Neural progenitor cell (in vitro differentiated cells): ENCODE measurements at regions not wholly inside any gene's neighbourhood (a gene's known extent, or its start where the extent isn't known, plus 50 kb on each side); places are given as distances from the start of the nearest gene placed in this dataset.

ENCODE experiments used
- DNase-seq: peaks from one replicate; pipeline ENCODE4 v3.0.0-alpha.2; 2016; ENCODE audit warnings: low spot score
- H2AFZ ChIP-seq: fragments of 200-600 bp; sonication (generic); replicated peaks from 2 replicates; pipeline ENCODE4 v1.6.1; 2016; ENCODE audit warnings: antibody characterized with exemption
- H3F3A ChIP-seq: fragments of 200-600 bp; sonication (generic); 2 replicates; pipeline ENCODE4 v1.6.1; 2016; ENCODE audit warnings: antibody characterized with exemption, low read depth
- H3K27ac ChIP-seq: fragments of 200-600 bp; sonication (generic); 2 replicates; pipeline ENCODE4 v1.5.1; 2016; ENCODE audit warnings: mild to moderate bottlenecking
- H3K27me3 ChIP-seq: fragments of 200-600 bp; sonication (generic); 2 replicates; pipeline ENCODE4 v1.6.1; 2016; ENCODE audit warnings: mild to moderate bottlenecking, moderate library complexity
- H3K36me3 ChIP-seq: fragments of 200-600 bp; sonication (generic); 2 replicates; pipeline ENCODE4 v1.5.1; 2016
- H3K4me1 ChIP-seq: fragments of 200-600 bp; sonication (generic); 2 replicates; pipeline ENCODE4 v1.6.1; 2016; ENCODE audit warnings: mixed run types
- H3K4me2 ChIP-seq: fragments of 200-600 bp; sonication (generic); 2 replicates; pipeline ENCODE4 v1.6.1; 2016
- H3K4me3 ChIP-seq: fragments of 200-600 bp; sonication (generic); 2 replicates; pipeline ENCODE4 v1.5.1; 2016
- H3K79me2 ChIP-seq: fragments of 200-600 bp; sonication (generic); 2 replicates; pipeline ENCODE4 v1.6.1; 2016; ENCODE audit warnings: low read depth
- H3K9ac ChIP-seq: fragments of 200-600 bp; sonication (generic); 2 replicates; pipeline ENCODE4 v1.6.1; 2016
- H3K9me3 ChIP-seq: fragments of 200-600 bp; sonication (generic); 2 replicates; pipeline ENCODE4 v1.5.1; 2016; ENCODE audit warnings: low read depth
- H4K20me1 ChIP-seq: fragments of 200-600 bp; sonication (generic); 2 replicates; pipeline ENCODE4 v1.6.1; 2016; ENCODE audit warnings: low read depth
- H3K27ac Mint-ChIP-seq: 3 replicates; pipeline ENCODE4 v1.8.0; 2021; ENCODE audit warnings: mixed read lengths
- H3K27me3 Mint-ChIP-seq: 2 replicates; pipeline ENCODE4 v1.8.0; 2022; ENCODE audit warnings: low read depth, mild to moderate bottlenecking, inconsistent platforms, moderate library complexity, mixed read lengths; ENCODE audit not compliant: insufficient read depth
- H3K36me3 Mint-ChIP-seq: 3 replicates; pipeline ENCODE4 v1.8.0; 2021; ENCODE audit warnings: mixed read lengths
- H3K4me1 Mint-ChIP-seq: 3 replicates; pipeline ENCODE4 v1.8.0; 2021; ENCODE audit warnings: mixed read lengths
- H3K4me3 Mint-ChIP-seq: 3 replicates; pipeline ENCODE4 v1.8.0; 2021; ENCODE audit warnings: mild to moderate bottlenecking, moderate library complexity, mixed read lengths
- H3K9me3 Mint-ChIP-seq: 3 replicates; pipeline ENCODE4 v1.8.0; 2020; ENCODE audit warnings: mixed read lengths
- EZH2 ChIP-seq: fragments of 200-600 bp; sonication (generic); IDR thresholded peaks from 2 replicates; pipeline ENCODE4 v1.6.1; 2017; ENCODE audit warnings: antibody characterized with exemption, mild to moderate bottlenecking, moderate library complexity
- EZH2phosphoT487 ChIP-seq: fragments of 200-600 bp; sonication (generic); IDR thresholded peaks from 2 replicates; pipeline ENCODE4 v1.6.1; 2017; ENCODE audit warnings: antibody characterized with exemption
- TF ChIP-seq, protein P1 (sequence below): fragments of 200-600 bp; sonication (generic); IDR thresholded peaks from 2 replicates; pipeline ENCODE4 v1.5.1; 2017; ENCODE audit warnings: antibody characterized with exemption, mild to moderate bottlenecking

DNA sequence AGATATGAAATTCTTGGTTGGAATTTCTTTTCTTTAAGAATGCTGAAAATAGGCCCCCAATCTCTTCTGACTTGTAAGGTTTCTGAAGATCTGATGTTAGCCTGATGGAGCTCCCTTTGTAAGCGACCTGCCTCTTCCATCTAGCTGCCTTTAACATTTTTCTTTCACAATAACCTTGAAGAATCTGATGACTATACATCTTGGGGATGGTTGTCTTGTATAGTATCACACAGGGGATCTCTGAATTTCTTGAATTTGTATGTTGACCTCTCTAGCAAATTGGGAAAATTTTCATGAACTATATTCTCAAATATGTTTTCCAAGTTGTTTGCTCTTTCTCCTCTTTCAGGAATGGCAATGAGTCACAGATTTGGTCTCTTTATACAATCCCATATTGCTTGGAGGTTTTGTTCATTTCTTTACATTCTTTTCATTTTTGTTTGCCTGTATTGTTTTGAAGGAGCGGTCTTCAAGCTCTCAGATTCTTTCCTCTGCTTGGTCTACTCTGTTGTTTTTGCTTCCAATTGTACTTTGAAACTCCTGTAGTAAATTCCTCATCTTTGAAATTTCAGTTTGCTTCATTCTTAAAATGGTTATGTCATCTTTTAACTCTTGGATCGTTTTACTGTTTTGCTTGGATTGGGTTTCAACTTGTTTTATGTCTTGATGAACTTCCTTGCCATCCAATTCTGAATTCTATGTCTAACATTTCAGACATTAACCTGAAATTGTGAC is 245.2 kb upstream of the TARS1 start:
- TF ChIP-seq EZH2phosphoT487 (no peak), EZH2 (no peak)
- TF ChIP-seq, protein P1, sequence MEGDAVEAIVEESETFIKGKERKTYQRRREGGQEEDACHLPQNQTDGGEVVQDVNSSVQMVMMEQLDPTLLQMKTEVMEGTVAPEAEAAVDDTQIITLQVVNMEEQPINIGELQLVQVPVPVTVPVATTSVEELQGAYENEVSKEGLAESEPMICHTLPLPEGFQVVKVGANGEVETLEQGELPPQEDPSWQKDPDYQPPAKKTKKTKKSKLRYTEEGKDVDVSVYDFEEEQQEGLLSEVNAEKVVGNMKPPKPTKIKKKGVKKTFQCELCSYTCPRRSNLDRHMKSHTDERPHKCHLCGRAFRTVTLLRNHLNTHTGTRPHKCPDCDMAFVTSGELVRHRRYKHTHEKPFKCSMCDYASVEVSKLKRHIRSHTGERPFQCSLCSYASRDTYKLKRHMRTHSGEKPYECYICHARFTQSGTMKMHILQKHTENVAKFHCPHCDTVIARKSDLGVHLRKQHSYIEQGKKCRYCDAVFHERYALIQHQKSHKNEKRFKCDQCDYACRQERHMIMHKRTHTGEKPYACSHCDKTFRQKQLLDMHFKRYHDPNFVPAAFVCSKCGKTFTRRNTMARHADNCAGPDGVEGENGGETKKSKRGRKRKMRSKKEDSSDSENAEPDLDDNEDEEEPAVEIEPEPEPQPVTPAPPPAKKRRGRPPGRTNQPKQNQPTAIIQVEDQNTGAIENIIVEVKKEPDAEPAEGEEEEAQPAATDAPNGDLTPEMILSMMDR: no peak
- H3K4me1 Mint-ChIP-seq: no peaks in the 10 kb centered on the region
- H3K9me3 Mint-ChIP-seq: peaks cover 4% of the 10 kb centered on the region
- Histone ChIP-seq H3K27ac (no peak overlapping the region), H3K4me1 (no peaks in the 10 kb centered on the region), H3K27me3 (no peaks in the 10 kb centered on the region), H3K36me3 (peaks cover 4% of the 10 kb centered on the region), H3K79me2 (no peaks in the 10 kb centered on the region), H3K4me3 (no peak overlapping the region), H3F3A (no peaks in the 10 kb centered on the region), H3K9ac (no peak overlapping the region), H3K4me2 (no peak overlapping the region), H2AFZ (peak overlapping the region; percentile 51), H3K9me3 (no peaks in the 10 kb centered on the region), H4K20me1 (no peaks in the 10 kb centered on the region)
- H3K4me3 Mint-ChIP-seq: no peak overlapping the region
- no peaks in the 10 kb centered on the region for H3K27me3 Mint-ChIP-seq
- no peaks in the 10 kb centered on the region for H3K36me3 Mint-ChIP-seq
- H3K27ac Mint-ChIP-seq: no peak overlapping the region
- DNase-seq: no peak

DNA sequence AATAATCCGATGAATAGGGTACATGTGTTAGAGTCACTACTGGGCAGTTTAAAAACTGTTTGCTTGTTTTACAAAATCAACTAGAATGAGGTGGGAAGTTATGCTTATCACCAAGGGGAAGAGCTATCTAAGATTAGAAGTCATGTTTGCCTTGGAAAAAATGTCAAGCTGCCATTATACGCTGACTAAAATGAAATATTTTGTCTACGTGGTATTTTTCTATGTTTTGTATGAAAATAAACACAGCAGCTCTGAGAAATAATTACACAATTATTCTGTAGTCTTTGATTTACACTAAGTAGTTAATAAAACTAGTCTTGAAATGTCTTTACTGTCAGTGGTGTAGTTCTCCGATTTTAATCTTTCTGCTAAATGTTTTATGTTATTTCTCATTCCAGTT is 241.9 kb upstream of the TARS1 start:
- Histone ChIP-seq H3K4me2 (no peak overlapping the region), H3K27me3 (no peaks in the 10 kb centered on the region), H3K9ac (no peak overlapping the region), H3K4me1 (no peaks in the 10 kb centered on the region), H3K79me2 (no peaks in the 10 kb centered on the region), H4K20me1 (no peaks in the 10 kb centered on the region), H3K9me3 (no peaks in the 10 kb centered on the region), H3K27ac (no peak overlapping the region), H3F3A (no peaks in the 10 kb centered on the region), H3K4me3 (no peak overlapping the region), H2AFZ (no peak overlapping the region), H3K36me3 (peaks cover 4% of the 10 kb centered on the region)
- TF ChIP-seq EZH2: no peak
- TF ChIP-seq, protein P1: no peak
- no peak for TF ChIP-seq EZH2phosphoT487
- Mint-ChIP-seq H3K9me3 (no peaks in the 10 kb centered on the region), H3K27me3 (no peaks in the 10 kb centered on the region), H3K36me3 (no peaks in the 10 kb centered on the region), H3K4me3 (no peak overlapping the region), H3K27ac (no peak overlapping the region), H3K4me1 (no peaks in the 10 kb centered on the region)
- DNase-seq: no peak

DNA sequence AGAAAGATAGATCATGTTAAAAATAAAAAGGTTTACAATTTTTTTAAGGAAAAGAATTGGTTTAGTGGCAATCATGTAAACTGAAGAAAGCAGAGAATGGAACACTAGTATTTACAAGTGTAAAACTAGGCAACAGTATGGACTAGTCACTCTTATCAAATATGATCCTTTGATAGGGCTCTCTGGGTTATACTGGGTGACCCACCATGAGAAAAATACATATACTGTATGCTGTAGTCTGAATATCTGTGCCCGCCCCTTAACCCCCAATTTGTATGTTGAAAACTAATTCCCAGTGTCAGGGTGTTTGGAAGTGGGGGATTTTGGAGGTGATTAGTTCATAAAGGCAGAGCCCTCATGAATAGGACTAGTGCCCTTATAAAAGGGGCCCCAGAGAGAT is 236.8 kb upstream of the TARS1 start:
- H3K4me1 Mint-ChIP-seq: no peaks in the 10 kb centered on the region
- TF ChIP-seq EZH2 (no peak), EZH2phosphoT487 (no peak)
- TF ChIP-seq, protein P1: no peak
- no peaks in the 10 kb centered on the region for H3K27me3 Mint-ChIP-seq
- no peak overlapping the region for H3K4me3 ChIP-seq
- H3K9me3 ChIP-seq: no peaks in the 10 kb centered on the region
- H3K4me3 Mint-ChIP-seq: no peak overlapping the region
- H3K4me1 ChIP-seq: no peaks in the 10 kb centered on the region
- no peaks in the 10 kb centered on the region for H3K27me3 ChIP-seq
- no peaks in the 10 kb centered on the region for H3K9me3 Mint-ChIP-seq
- no peak overlapping the region for H3K27ac ChIP-seq
- no peak overlapping the region for H3K4me2 ChIP-seq
- no peak overlapping the region for H2AFZ ChIP-seq
- no peak for DNase-seq
- H3K36me3 ChIP-seq: no peaks in the 10 kb centered on the region
- no peak overlapping the region for H3K9ac ChIP-seq
- H3K79me2 ChIP-seq: no peaks in the 10 kb centered on the region
- no peaks in the 10 kb centered on the region for H4K20me1 ChIP-seq
- H3F3A ChIP-seq: no peaks in the 10 kb centered on the region
- H3K27ac Mint-ChIP-seq: no peak overlapping the region
- no peaks in the 10 kb centered on the region for H3K36me3 Mint-ChIP-seq
